Pancreas (tissue), 10 donors: ENCODE measurements at regions not wholly inside any gene's neighbourhood (a gene's known extent, or its start where the extent isn't known, plus 50 kb on each side); places are given as distances from the start of the nearest gene placed in this dataset.

Experiments used
- ATAC-seq, 4 donors: fragments of 200-7000 bp; cut with Tn5 transposase; one replicate each; pipeline versions ENCODE4 v1.8.0 to v1.9.1; 2020; ENCODE audit warnings: mild to moderate bottlenecking in 4 of 4, moderate library complexity in 4 of 4
- DNase-seq, 6 donors: peaks; one replicate each; pipeline ENCODE4 v3.0.0-alpha.2; 2020
- FAIRE-seq: peaks from 2 replicates; lab custom pipeline; 2012; peaks lifted over from hg19 to GRCh38; lab: Jason Lieb, UNC
- H3K27ac ChIP-seq, 4 donors: fragments of 200-600 bp; sonication (generic); 1 replicate in 3 of 4; 2 replicates in 1 of 4; pipeline versions ENCODE4 v1.5.0 to v1.8.0; 2020
- H3K27me3 ChIP-seq, 4 donors: fragments of 200-600 bp; one replicate each; pipeline ENCODE4 v1.8.0; 2021
- H3K36me3 ChIP-seq, 3 donors: fragments of 200-600 bp; sonication (generic) in 1 of 3; one replicate each; pipeline versions ENCODE4 v1.5.0 to v1.8.0; 2020 to 2021
- H3K4me1 ChIP-seq, 3 donors: fragments of 200-600 bp; one replicate each; pipeline ENCODE4 v1.8.0; 2021
- H3K4me3 ChIP-seq, 4 donors: fragments of 200-600 bp; sonication (generic) in 2 of 4; one replicate each; pipeline versions ENCODE4 v1.5.0 to v1.8.0; 2020 to 2021
- H3K9me3 ChIP-seq, 4 donors: fragments of 200-600 bp; one replicate each; pipeline ENCODE4 v1.8.0; 2021
- WGBS, 2 donors: extraction: QIAGEN DNeasy Blood & Tissue Kit; methylation state at CpG; one replicate each; pipeline ENCODE4 v1.1.7; 2013; 5-methylcytosine and 5-hydroxymethylcytosine counted together
- intact Hi-C, 3 donors: fragments of 100-400 bp; cut with DNase I; formaldehyde crosslinking; loops; one replicate each; pipeline versions ENCODE4 v1.11.1 to v1.14.2; 2022
- TF ChIP-seq, protein P1 (sequence below), 4 donors: fragments of 200-600 bp; sonication (generic) in 3 of 4; IDR thresholded peaks; one replicate each; pipeline versions ENCODE4 v1.5.0 to v1.8.0; 2021; ENCODE audit warnings: antibody characterized with exemption in 4 of 4
- donor health status: healthy with polysubstance abuse.
- donor health status: DM: no; HTN: no; CAD: no; lungs with moderate emphysema.
- donor health status: DM: no; HTN: no; CAD: no.
- donor health status: control.
- donor health status: control.
- donor health status: Bipolar disorder and iron deficiency.
- donor health status: DM: yes; HTN: yes; CAD: no.
- donor health status: DM: no; HTN: no; CAD: no.
- donor health status: DM: no; HTN: no; CAD: no.
- donor health status: DM: yes; HTN: yes; CAD: no.

DNA sequence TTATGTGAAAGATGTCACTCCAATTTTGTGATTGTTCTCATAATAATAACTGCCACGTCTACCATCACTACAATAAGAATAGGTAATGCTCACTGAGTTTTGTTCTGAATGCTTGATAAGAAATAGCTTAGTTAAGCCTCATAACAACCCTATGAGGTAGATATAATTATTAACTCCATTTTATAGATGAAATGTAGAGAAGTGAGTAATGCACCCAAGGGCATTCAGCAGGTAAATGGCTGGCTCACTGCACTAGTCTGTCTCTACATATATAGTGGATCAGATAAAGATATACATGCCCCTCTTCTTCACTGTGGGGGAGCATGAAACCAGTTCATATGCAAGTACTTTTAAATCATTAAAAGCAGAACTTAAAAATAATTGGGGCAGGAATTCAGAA is 65.8 kb upstream of the SLC4A4 start:
- ATAC-seq = no peak

DNA sequence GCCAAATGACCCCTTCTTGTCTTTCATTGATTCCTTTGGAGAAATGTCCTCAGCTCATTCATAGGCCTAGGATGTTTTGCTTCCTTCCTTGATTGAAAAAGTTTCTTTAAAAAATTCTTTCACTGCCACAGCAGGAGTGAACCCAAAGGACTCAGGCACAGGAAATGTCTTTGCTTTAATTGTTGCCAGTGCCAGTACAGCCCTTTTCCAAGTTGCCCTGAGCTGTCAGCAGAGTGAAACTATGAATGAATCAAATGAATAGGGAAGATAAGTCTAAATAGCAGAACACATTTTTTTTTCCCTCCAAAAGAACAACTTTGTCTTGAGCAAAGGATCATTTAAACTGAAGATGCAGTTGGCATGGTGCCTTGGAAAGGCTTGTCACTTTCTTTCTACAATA is 63.8 kb upstream of the SLC4A4 start:
- peak in 1 of 4 donors; percentile 8 for ATAC-seq
- Histone ChIP-seq H3K4me1 (peaks cover 0 to 8% (median 0%) of the 10 kb centered on the region in 3 donors), H3K27me3 (no peaks in the 10 kb centered on the region), H3K36me3 (peaks cover 0 to 8% (median 0%) of the 10 kb centered on the region in 3 donors), H3K27ac (peak overlapping the region in 1 of 4 donors; percentile 20), H3K4me3 (no peak overlapping the region), H3K9me3 (no peaks in the 10 kb centered on the region)
- TF ChIP-seq, protein P1, sequence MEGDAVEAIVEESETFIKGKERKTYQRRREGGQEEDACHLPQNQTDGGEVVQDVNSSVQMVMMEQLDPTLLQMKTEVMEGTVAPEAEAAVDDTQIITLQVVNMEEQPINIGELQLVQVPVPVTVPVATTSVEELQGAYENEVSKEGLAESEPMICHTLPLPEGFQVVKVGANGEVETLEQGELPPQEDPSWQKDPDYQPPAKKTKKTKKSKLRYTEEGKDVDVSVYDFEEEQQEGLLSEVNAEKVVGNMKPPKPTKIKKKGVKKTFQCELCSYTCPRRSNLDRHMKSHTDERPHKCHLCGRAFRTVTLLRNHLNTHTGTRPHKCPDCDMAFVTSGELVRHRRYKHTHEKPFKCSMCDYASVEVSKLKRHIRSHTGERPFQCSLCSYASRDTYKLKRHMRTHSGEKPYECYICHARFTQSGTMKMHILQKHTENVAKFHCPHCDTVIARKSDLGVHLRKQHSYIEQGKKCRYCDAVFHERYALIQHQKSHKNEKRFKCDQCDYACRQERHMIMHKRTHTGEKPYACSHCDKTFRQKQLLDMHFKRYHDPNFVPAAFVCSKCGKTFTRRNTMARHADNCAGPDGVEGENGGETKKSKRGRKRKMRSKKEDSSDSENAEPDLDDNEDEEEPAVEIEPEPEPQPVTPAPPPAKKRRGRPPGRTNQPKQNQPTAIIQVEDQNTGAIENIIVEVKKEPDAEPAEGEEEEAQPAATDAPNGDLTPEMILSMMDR (IDR thresholded peaks at IDR 0.05) = no peak
- no peak for FAIRE-seq
- intact Hi-C loops = no loop called here
- no peak for DNase-seq

More for the DNA sequence above, 65.8 kb upstream of the SLC4A4 start:
- WGBS, 2 donors = 66 to 69% methylated on average over 1 of the region's 1 CpG
- no peaks in the 10 kb centered on the region for H3K9me3 ChIP-seq
- intact Hi-C loops = no loop called here
- H3K36me3 ChIP-seq = peaks cover 0 to 8% (median 0%) of the 10 kb centered on the region in 3 donors
- no peaks in the 10 kb centered on the region for H3K27me3 ChIP-seq
- no peak overlapping the region for H3K4me3 ChIP-seq
- DNase-seq = no peak
- TF ChIP-seq, protein P1 (IDR thresholded peaks at IDR 0.05) = no peak
- H3K4me1 ChIP-seq = peaks cover 0 to 7% (median 5%) of the 10 kb centered on the region in 3 donors
- peak overlapping the region in 1 of 4 donors; percentile 10 for H3K27ac ChIP-seq
- FAIRE-seq = no peak

DNA sequence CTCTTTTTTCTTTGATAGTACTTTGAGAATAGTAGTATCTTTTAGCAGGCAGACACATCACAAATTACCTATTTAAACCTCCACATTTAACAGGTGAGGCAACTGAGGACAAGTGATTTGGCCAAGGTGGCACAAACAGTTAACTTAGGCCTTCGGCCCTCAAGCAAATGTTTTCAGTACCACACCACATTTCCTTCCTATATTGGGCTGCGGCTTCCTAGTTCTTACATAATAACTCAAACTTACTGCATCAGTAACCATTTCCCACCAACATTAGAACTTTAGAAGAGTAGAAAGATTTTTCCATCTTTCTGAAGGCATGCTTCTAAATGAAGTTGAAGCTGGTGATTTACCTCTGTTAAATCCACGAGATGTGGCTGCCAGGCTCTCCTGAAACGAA is 63.2 kb upstream of the SLC4A4 start:
- Histone ChIP-seq H3K27me3 (no peaks in the 10 kb centered on the region), H3K4me1 (peaks cover 0 to 8% (median 0%) of the 10 kb centered on the region in 3 donors), H3K27ac (peak overlapping the region in 1 of 4 donors; percentile 20), H3K36me3 (peaks cover 0 to 8% (median 0%) of the 10 kb centered on the region in 3 donors), H3K9me3 (no peaks in the 10 kb centered on the region), H3K4me3 (no peak overlapping the region)
- TF ChIP-seq, protein P1 (IDR thresholded peaks at IDR 0.05) = no peak
- ATAC-seq (no peak), DNase-seq (no peak), FAIRE-seq (no peak)
- WGBS, 2 donors = 46 to 51% methylated on average over 4 of the region's 4 CpGs
- intact Hi-C loops = no loop called here

DNA sequence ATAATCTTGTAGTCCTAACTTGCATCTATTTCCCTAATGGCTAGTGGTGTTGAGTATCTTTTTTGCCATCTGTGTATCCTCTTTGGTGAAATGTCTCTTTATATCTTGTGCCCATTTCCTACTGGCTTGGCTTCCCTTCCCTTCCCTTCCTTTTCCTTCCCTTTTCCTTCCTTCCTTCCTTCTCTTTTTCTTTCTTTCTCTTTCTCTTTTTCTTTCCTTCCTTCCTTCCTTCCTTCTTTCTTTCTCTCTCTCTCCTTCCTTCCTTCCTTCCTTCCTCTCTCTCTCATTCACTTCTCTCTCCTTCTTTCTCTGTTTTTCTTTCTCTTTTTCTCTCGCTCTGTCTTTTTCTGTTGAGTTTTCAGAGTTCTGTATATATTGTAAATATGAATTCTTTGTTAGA is 61.5 kb upstream of the SLC4A4 start:
- TF ChIP-seq, protein P1 (IDR thresholded peaks at IDR 0.05) = no peak
- FAIRE-seq (no peak), ATAC-seq (no peak), DNase-seq (no peak)
- WGBS, 2 donors = 89 to 94% methylated on average over 1 of the region's 1 CpG
- Histone ChIP-seq H3K27ac (no peak overlapping the region), H3K4me1 (peaks cover 0 to 2% (median 0%) of the 10 kb centered on the region in 3 donors), H3K4me3 (no peak overlapping the region), H3K9me3 (no peaks in the 10 kb centered on the region), H3K27me3 (no peaks in the 10 kb centered on the region), H3K36me3 (peaks cover 0 to 8% (median 0%) of the 10 kb centered on the region in 3 donors)
- intact Hi-C loops = no loop called here

DNA sequence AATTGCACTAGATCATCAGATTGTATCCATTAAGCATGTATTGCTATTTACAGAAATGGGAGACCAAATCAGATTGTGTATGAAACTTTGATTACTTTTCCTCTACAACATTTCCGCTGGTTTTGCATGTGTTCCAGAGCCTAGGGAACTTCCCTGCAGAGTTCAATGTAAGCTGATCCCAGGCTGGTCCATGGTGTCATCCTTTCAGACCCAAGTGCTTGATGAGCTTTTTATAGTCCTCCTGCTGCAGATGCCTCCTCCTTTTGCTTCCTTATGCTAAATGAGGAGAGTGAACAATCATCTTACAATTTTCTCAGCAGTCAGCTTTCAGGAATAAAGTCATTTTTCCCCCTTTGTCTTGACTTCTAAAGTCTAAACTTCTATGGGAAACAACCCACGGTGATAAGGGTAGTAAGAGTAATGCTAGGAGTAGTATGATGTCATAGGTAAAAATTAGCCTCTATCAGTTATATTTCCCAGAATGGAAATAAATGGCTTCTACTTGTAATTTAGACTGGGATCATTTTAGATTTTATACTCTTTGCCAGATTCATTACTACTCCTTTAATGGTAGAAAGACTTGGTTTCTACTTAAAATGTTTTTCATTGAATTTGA is 55.1 kb upstream of the SLC4A4 start:
- ATAC-seq = no peak

More for the DNA sequence above, 55.1 kb upstream of the SLC4A4 start:
- TF ChIP-seq, protein P1 (IDR thresholded peaks at IDR 0.05) = no peak
- DNase-seq (no peak), FAIRE-seq (no peak)
- H3K9me3 ChIP-seq = no peaks in the 10 kb centered on the region
- intact Hi-C loops = no loop called here
- H3K4me3 ChIP-seq = no peak overlapping the region
- no peaks in the 10 kb centered on the region for H3K27me3 ChIP-seq
- H3K36me3 ChIP-seq = no peaks in the 10 kb centered on the region
- H3K4me1 ChIP-seq = peaks cover 0 to 10% (median 4%) of the 10 kb centered on the region in 3 donors
- no peak overlapping the region for H3K27ac ChIP-seq
- WGBS, 2 donors = 58% methylated on average over 2 of the region's 2 CpGs
